ENCODE measurements at regions not wholly inside any gene's neighbourhood (a gene's known extent, or its start where the extent isn't known, plus 50 kb on each side); places are given as distances from the start of the nearest gene placed in this dataset.

GRCh38 chr11:110973401-110973980 lies 261.3 kb upstream of the ARHGAP20 start:
- no peaks in the 10 kb centered on the region for H3K27me3 ChIP-seq (ENCODE audit: control insufficient read depth in 2 of 2, insufficient read depth in 2 of 2, low read length in 2 of 2)
- no peak overlapping the region for H3K4me3 ChIP-seq (ENCODE audit: low read length in 2 of 2)
- no peak overlapping the region for H3K9ac ChIP-seq (ENCODE audit: low read depth in 1 of 2, low read length in 2 of 2)
- no peaks in the 10 kb centered on the region for H3K4me1 ChIP-seq (ENCODE audit: control insufficient read depth in 2 of 2, insufficient read depth in 2 of 2, low read length in 2 of 2)
- H3K9me3 ChIP-seq (ENCODE audit: control insufficient read depth in 2 of 2, low read length in 2 of 2), result no peaks in the 10 kb centered on the region
- no peak overlapping the region for H3K27ac ChIP-seq (ENCODE audit: low read depth in 2 of 2, low read length in 2 of 2)
- H3K36me3 ChIP-seq (ENCODE audit: control insufficient read depth in 2 of 2, insufficient read depth in 2 of 2, low read length in 2 of 2), result no peaks in the 10 kb centered on the region

- H3K9ac ChIP-seq (ENCODE audit: low read depth in 1 of 2, low read length in 2 of 2), result no peak overlapping the region
- H3K4me1 ChIP-seq (ENCODE audit: control insufficient read depth in 2 of 2, insufficient read depth in 2 of 2, low read length in 2 of 2), result no peaks in the 10 kb centered on the region
- no peaks in the 10 kb centered on the region for H3K27me3 ChIP-seq (ENCODE audit: control insufficient read depth in 2 of 2, insufficient read depth in 2 of 2, low read length in 2 of 2)
- no peak overlapping the region for H3K27ac ChIP-seq (ENCODE audit: low read depth in 2 of 2, low read length in 2 of 2)
- H3K4me3 ChIP-seq (ENCODE audit: low read length in 2 of 2), result no peak overlapping the region
- H3K36me3 ChIP-seq (ENCODE audit: control insufficient read depth in 2 of 2, insufficient read depth in 2 of 2, low read length in 2 of 2), result no peaks in the 10 kb centered on the region
- H3K9me3 ChIP-seq (ENCODE audit: control insufficient read depth in 2 of 2, low read length in 2 of 2), result no peaks in the 10 kb centered on the region
These were observed 260.4 kb upstream of the ARHGAP20 start for GRCh38 chr11:110972640-110973039.

- H3K36me3 ChIP-seq (ENCODE audit: control insufficient read depth in 2 of 2, insufficient read depth in 2 of 2, low read length in 2 of 2), result no peaks in the 10 kb centered on the region
- H3K9me3 ChIP-seq (ENCODE audit: control insufficient read depth in 2 of 2, low read length in 2 of 2), result no peaks in the 10 kb centered on the region
- H3K4me1 ChIP-seq (ENCODE audit: control insufficient read depth in 2 of 2, insufficient read depth in 2 of 2, low read length in 2 of 2), result no peaks in the 10 kb centered on the region
- no peaks in the 10 kb centered on the region for H3K27me3 ChIP-seq (ENCODE audit: control insufficient read depth in 2 of 2, insufficient read depth in 2 of 2, low read length in 2 of 2)
- H3K27ac ChIP-seq (ENCODE audit: low read depth in 2 of 2, low read length in 2 of 2), result no peak overlapping the region
- H3K9ac ChIP-seq (ENCODE audit: low read depth in 1 of 2, low read length in 2 of 2), result no peak overlapping the region
- H3K4me3 ChIP-seq (ENCODE audit: low read length in 2 of 2), result no peak overlapping the region
These were observed 259.9 kb upstream of the ARHGAP20 start for GRCh38 chr11:110972106-110972505.

- no peaks in the 10 kb centered on the region for H3K4me1 ChIP-seq (ENCODE audit: control insufficient read depth in 2 of 2, insufficient read depth in 2 of 2, low read length in 2 of 2)
- no peaks in the 10 kb centered on the region for H3K9me3 ChIP-seq (ENCODE audit: control insufficient read depth in 2 of 2, low read length in 2 of 2)
- no peaks in the 10 kb centered on the region for H3K27me3 ChIP-seq (ENCODE audit: control insufficient read depth in 2 of 2, insufficient read depth in 2 of 2, low read length in 2 of 2)
- H3K9ac ChIP-seq (ENCODE audit: low read depth in 1 of 2, low read length in 2 of 2), result no peak overlapping the region
- no peak overlapping the region for H3K4me3 ChIP-seq (ENCODE audit: low read length in 2 of 2)
- no peaks in the 10 kb centered on the region for H3K36me3 ChIP-seq (ENCODE audit: control insufficient read depth in 2 of 2, insufficient read depth in 2 of 2, low read length in 2 of 2)
- no peak overlapping the region for H3K27ac ChIP-seq (ENCODE audit: low read depth in 2 of 2, low read length in 2 of 2)
These were observed 258.9 kb upstream of the ARHGAP20 start for GRCh38 chr11:110971140-110971539.

GRCh38 chr11:110968348-110969062 lies 256.3 kb upstream of the ARHGAP20 start:
- H3K4me1 ChIP-seq (ENCODE audit: control insufficient read depth in 2 of 2, insufficient read depth in 2 of 2, low read length in 2 of 2), result no peaks in the 10 kb centered on the region
- H3K27ac ChIP-seq (ENCODE audit: low read depth in 2 of 2, low read length in 2 of 2), result no peak overlapping the region
- H3K9ac ChIP-seq (ENCODE audit: low read depth in 1 of 2, low read length in 2 of 2), result no peak overlapping the region
- no peaks in the 10 kb centered on the region for H3K27me3 ChIP-seq (ENCODE audit: control insufficient read depth in 2 of 2, insufficient read depth in 2 of 2, low read length in 2 of 2)
- H3K36me3 ChIP-seq (ENCODE audit: control insufficient read depth in 2 of 2, insufficient read depth in 2 of 2, low read length in 2 of 2), result no peaks in the 10 kb centered on the region
- no peak overlapping the region for H3K4me3 ChIP-seq (ENCODE audit: low read length in 2 of 2)
- H3K9me3 ChIP-seq (ENCODE audit: control insufficient read depth in 2 of 2, low read length in 2 of 2), result no peaks in the 10 kb centered on the region

GRCh38 chr11:110966131-110966530 lies 253.9 kb upstream of the ARHGAP20 start:
- no peaks in the 10 kb centered on the region for H3K9me3 ChIP-seq (ENCODE audit: control insufficient read depth in 2 of 2, low read length in 2 of 2)
- no peak overlapping the region for H3K4me3 ChIP-seq (ENCODE audit: low read length in 2 of 2)
- no peak overlapping the region for H3K27ac ChIP-seq (ENCODE audit: low read depth in 2 of 2, low read length in 2 of 2)
- H3K36me3 ChIP-seq (ENCODE audit: control insufficient read depth in 2 of 2, insufficient read depth in 2 of 2, low read length in 2 of 2), result no peaks in the 10 kb centered on the region
- H3K27me3 ChIP-seq (ENCODE audit: control insufficient read depth in 2 of 2, insufficient read depth in 2 of 2, low read length in 2 of 2), result no peaks in the 10 kb centered on the region
- no peaks in the 10 kb centered on the region for H3K4me1 ChIP-seq (ENCODE audit: control insufficient read depth in 2 of 2, insufficient read depth in 2 of 2, low read length in 2 of 2)
- no peak overlapping the region for H3K9ac ChIP-seq (ENCODE audit: low read depth in 1 of 2, low read length in 2 of 2)

- Histone ChIP-seq H3K4me3 (ENCODE audit: low read length in 2 of 2) (no peak overlapping the region), H3K36me3 (ENCODE audit: control insufficient read depth in 2 of 2, insufficient read depth in 2 of 2, low read length in 2 of 2) (no peaks in the 10 kb centered on the region), H3K9ac (ENCODE audit: low read depth in 1 of 2, low read length in 2 of 2) (no peak overlapping the region), H3K27ac (ENCODE audit: low read depth in 2 of 2, low read length in 2 of 2) (no peak overlapping the region), H3K4me1 (ENCODE audit: control insufficient read depth in 2 of 2, insufficient read depth in 2 of 2, low read length in 2 of 2) (no peaks in the 10 kb centered on the region), H3K9me3 (ENCODE audit: control insufficient read depth in 2 of 2, low read length in 2 of 2) (no peaks in the 10 kb centered on the region), H3K27me3 (ENCODE audit: control insufficient read depth in 2 of 2, insufficient read depth in 2 of 2, low read length in 2 of 2) (no peaks in the 10 kb centered on the region)
These were observed 250.7 kb upstream of the ARHGAP20 start for GRCh38 chr11:110962921-110963320.

GRCh38 chr11:110960167-110960566 lies 247.9 kb upstream of the ARHGAP20 start:
- Histone ChIP-seq H3K4me3 (ENCODE audit: low read length in 2 of 2) (no peak overlapping the region), H3K27me3 (ENCODE audit: control insufficient read depth in 2 of 2, insufficient read depth in 2 of 2, low read length in 2 of 2) (no peaks in the 10 kb centered on the region), H3K9me3 (ENCODE audit: control insufficient read depth in 2 of 2, low read length in 2 of 2) (no peaks in the 10 kb centered on the region), H3K4me1 (ENCODE audit: control insufficient read depth in 2 of 2, insufficient read depth in 2 of 2, low read length in 2 of 2) (no peaks in the 10 kb centered on the region), H3K36me3 (ENCODE audit: control insufficient read depth in 2 of 2, insufficient read depth in 2 of 2, low read length in 2 of 2) (no peaks in the 10 kb centered on the region), H3K27ac (ENCODE audit: low read depth in 2 of 2, low read length in 2 of 2) (no peak overlapping the region), H3K9ac (ENCODE audit: low read depth in 1 of 2, low read length in 2 of 2) (no peak overlapping the region)

- Histone ChIP-seq H3K27ac (ENCODE audit: low read depth in 2 of 2, low read length in 2 of 2) (no peak overlapping the region), H3K4me3 (ENCODE audit: low read length in 2 of 2) (no peak overlapping the region), H3K9ac (ENCODE audit: low read depth in 1 of 2, low read length in 2 of 2) (no peak overlapping the region), H3K4me1 (ENCODE audit: control insufficient read depth in 2 of 2, insufficient read depth in 2 of 2, low read length in 2 of 2) (no peaks in the 10 kb centered on the region), H3K9me3 (ENCODE audit: control insufficient read depth in 2 of 2, low read length in 2 of 2) (no peaks in the 10 kb centered on the region), H3K36me3 (ENCODE audit: control insufficient read depth in 2 of 2, insufficient read depth in 2 of 2, low read length in 2 of 2) (no peaks in the 10 kb centered on the region), H3K27me3 (ENCODE audit: control insufficient read depth in 2 of 2, insufficient read depth in 2 of 2, low read length in 2 of 2) (no peaks in the 10 kb centered on the region)
These were observed 246.0 kb upstream of the ARHGAP20 start for GRCh38 chr11:110958216-110958615.

- no peaks in the 10 kb centered on the region for H3K36me3 ChIP-seq (ENCODE audit: control insufficient read depth in 2 of 2, insufficient read depth in 2 of 2, low read length in 2 of 2)
- no peak overlapping the region for H3K27ac ChIP-seq (ENCODE audit: low read depth in 2 of 2, low read length in 2 of 2)
- H3K27me3 ChIP-seq (ENCODE audit: control insufficient read depth in 2 of 2, insufficient read depth in 2 of 2, low read length in 2 of 2), result no peaks in the 10 kb centered on the region
- no peak overlapping the region for H3K4me3 ChIP-seq (ENCODE audit: low read length in 2 of 2)
- H3K9me3 ChIP-seq (ENCODE audit: control insufficient read depth in 2 of 2, low read length in 2 of 2), result no peaks in the 10 kb centered on the region
- no peak overlapping the region for H3K9ac ChIP-seq (ENCODE audit: low read depth in 1 of 2, low read length in 2 of 2)
- H3K4me1 ChIP-seq (ENCODE audit: control insufficient read depth in 2 of 2, insufficient read depth in 2 of 2, low read length in 2 of 2), result peaks cover 0 to 3% of the 10 kb centered on the region in 2 donors
These were observed 243.5 kb upstream of the ARHGAP20 start for GRCh38 chr11:110955776-110956175.
